ENCODE measurements at regions not wholly inside any gene's neighbourhood (a gene's known extent, or its start where the extent isn't known, plus 50 kb on each side); places are given as distances from the start of the nearest gene placed in this dataset.

GRCh38 chr11:42301777-42302176 lies 842.3 kb upstream of the LRRC4C start:
- Mint-ChIP-seq H3K4me3 (no peak overlapping the region), H3K36me3 (ENCODE audit: low read depth) (no peaks in the 10 kb centered on the region), H3K4me1 (no peaks in the 10 kb centered on the region), H3K9me3 (peaks cover 19% of the 10 kb centered on the region), H3K27ac (no peak overlapping the region), H3K27me3 (no peaks in the 10 kb centered on the region)
- DNase-seq (no peak), ATAC-seq (no peak)

- no peak overlapping the region for H3K27ac Mint-ChIP-seq
- no peaks in the 10 kb centered on the region for H3K27me3 Mint-ChIP-seq
- H3K9me3 Mint-ChIP-seq = peaks cover 27% of the 10 kb centered on the region
- H3K4me1 Mint-ChIP-seq = no peaks in the 10 kb centered on the region
- H3K4me3 Mint-ChIP-seq = no peak overlapping the region
- ATAC-seq (no peak), DNase-seq (no peak)
- no peaks in the 10 kb centered on the region for H3K36me3 Mint-ChIP-seq (ENCODE audit: low read depth)
Observed at GRCh38 chr11:42311514-42311913, 852.1 kb upstream of the LRRC4C start.

- Mint-ChIP-seq H3K27ac (no peak overlapping the region), H3K4me3 (no peak overlapping the region), H3K36me3 (ENCODE audit: low read depth) (no peaks in the 10 kb centered on the region), H3K9me3 (peaks cover 26% of the 10 kb centered on the region), H3K27me3 (no peaks in the 10 kb centered on the region), H3K4me1 (no peaks in the 10 kb centered on the region)
- ATAC-seq (no peak), DNase-seq (no peak)
Observed at GRCh38 chr11:42311944-42312343, 852.5 kb upstream of the LRRC4C start.

- ATAC-seq (no peak), DNase-seq (no peak)
- Mint-ChIP-seq H3K9me3 (peaks cover 15% of the 10 kb centered on the region), H3K27ac (no peak overlapping the region), H3K4me3 (no peak overlapping the region), H3K27me3 (no peaks in the 10 kb centered on the region), H3K4me1 (no peaks in the 10 kb centered on the region), H3K36me3 (ENCODE audit: low read depth) (no peaks in the 10 kb centered on the region)
Observed at GRCh38 chr11:42315267-42315666, 855.8 kb upstream of the LRRC4C start.

GRCh38 chr11:42315846-42316245 lies 856.4 kb upstream of the LRRC4C start:
- Mint-ChIP-seq H3K36me3 (ENCODE audit: low read depth) (no peaks in the 10 kb centered on the region), H3K9me3 (peaks cover 18% of the 10 kb centered on the region), H3K27me3 (no peaks in the 10 kb centered on the region), H3K4me1 (no peaks in the 10 kb centered on the region), H3K27ac (no peak overlapping the region), H3K4me3 (no peak overlapping the region)
- DNase-seq = no peak
- ATAC-seq = no peak

DNA sequence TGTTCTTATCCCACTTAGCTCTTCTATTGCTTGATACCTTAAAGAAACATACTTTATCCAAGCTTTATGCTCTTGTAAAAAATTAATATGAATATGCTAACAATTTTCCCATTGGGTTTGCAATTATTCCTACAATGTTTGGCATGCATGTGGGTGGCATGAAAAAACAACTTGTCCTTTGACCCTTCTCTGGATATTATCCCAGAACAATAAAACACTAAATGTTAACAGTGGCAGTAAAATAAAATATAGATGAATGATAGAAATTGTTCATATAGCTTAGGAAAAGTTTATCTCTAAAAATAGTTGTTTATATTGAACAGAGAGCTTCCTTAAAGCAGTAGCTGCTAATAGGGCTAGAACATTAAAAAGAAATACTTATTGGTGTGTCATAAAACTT lies 860.5 kb upstream of the LRRC4C start:
- DNase-seq (no peak), ATAC-seq (no peak)
- H3K4me1 Mint-ChIP-seq = no peaks in the 10 kb centered on the region
- H3K27ac Mint-ChIP-seq = no peak overlapping the region
- H3K27me3 Mint-ChIP-seq = no peaks in the 10 kb centered on the region
- H3K9me3 Mint-ChIP-seq = peaks cover 13% of the 10 kb centered on the region
- H3K4me3 Mint-ChIP-seq = no peak overlapping the region
- H3K36me3 Mint-ChIP-seq (ENCODE audit: low read depth) = no peaks in the 10 kb centered on the region

- Mint-ChIP-seq H3K36me3 (ENCODE audit: low read depth) (no peaks in the 10 kb centered on the region), H3K27me3 (no peaks in the 10 kb centered on the region), H3K4me1 (no peaks in the 10 kb centered on the region), H3K9me3 (peaks cover 18% of the 10 kb centered on the region), H3K27ac (no peak overlapping the region), H3K4me3 (no peak overlapping the region)
- no peak for ATAC-seq
- DNase-seq = no peak
Observed at GRCh38 chr11:42329929-42330565, 870.6 kb upstream of the LRRC4C start.

DNA sequence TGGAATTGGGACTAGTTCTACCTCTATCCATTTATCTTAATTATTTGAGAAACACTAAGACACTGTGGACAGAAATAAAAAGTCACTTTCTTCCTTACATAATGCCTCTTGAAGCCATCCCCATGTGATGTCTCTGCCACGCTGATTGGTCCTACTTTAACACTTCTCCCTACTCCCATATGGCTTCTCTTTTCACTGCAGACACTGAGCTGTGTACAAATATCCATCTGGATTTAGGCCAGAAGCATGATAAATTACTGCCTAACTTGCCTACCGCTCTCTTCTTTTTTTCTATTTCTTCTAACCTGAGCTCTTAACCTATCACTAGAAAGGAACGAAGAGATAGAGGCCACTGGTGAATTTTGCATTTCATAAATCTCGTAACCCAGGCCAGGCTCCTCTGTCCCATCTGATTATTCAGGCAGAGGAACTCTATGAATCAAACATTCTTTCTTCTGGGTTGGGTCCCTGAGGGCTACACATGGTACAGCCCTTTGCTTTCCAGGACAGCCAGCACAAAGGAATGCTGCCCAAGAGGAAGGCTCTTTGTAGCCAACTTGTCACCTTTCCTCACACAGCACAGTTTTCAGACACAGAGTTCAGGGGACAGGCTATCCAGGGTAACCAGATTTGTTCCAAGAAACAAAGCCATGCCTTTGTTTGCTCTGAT lies 878.5 kb upstream of the LRRC4C start:
- no peaks in the 10 kb centered on the region for H3K4me1 Mint-ChIP-seq
- no peak overlapping the region for H3K27ac Mint-ChIP-seq
- no peaks in the 10 kb centered on the region for H3K36me3 Mint-ChIP-seq (ENCODE audit: low read depth)
- ATAC-seq = no peak
- no peak for DNase-seq
- H3K4me3 Mint-ChIP-seq = no peak overlapping the region
- no peaks in the 10 kb centered on the region for H3K27me3 Mint-ChIP-seq
- peaks cover 8% of the 10 kb centered on the region for H3K9me3 Mint-ChIP-seq

DNA sequence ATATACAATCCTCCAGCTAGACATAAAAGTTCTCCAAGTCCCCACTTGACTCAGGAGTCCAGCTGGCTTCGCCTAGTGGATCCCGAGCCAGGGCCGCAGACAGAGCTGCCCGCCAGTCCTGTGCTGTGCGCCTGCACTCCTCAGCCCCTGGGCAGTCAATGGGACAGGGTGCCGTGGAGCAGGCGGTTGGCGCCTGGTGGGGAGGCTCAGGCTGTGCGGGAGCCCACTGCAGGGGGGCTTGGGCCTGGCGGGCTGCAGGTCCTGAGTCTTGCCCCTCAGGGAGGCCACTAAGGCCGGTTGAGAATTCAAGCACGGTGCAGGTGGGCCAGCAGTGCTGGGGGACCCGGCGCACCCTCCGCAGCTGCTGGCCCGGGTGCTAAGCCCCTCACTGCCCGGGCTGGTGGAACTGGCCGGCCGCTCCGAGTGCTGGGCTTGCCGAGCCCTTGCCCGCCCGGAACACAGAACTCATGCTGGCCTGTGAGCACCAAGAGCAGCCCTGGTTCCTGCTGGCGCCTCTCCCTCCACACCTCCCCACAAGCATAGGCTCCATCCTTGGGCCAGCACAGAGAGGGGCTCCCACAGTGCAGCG lies 884.8 kb upstream of the LRRC4C start:
- Mint-ChIP-seq H3K27ac (no peak overlapping the region), H3K27me3 (no peaks in the 10 kb centered on the region), H3K4me3 (no peak overlapping the region), H3K4me1 (no peaks in the 10 kb centered on the region), H3K36me3 (ENCODE audit: low read depth) (no peaks in the 10 kb centered on the region), H3K9me3 (peaks cover under 1% of the 10 kb centered on the region)
- no peak for DNase-seq
- no peak for ATAC-seq

- no peaks in the 10 kb centered on the region for H3K36me3 Mint-ChIP-seq (ENCODE audit: low read depth)
- DNase-seq (no peak), ATAC-seq (no peak)
- H3K4me3 Mint-ChIP-seq = no peak overlapping the region
- H3K9me3 Mint-ChIP-seq = no peaks in the 10 kb centered on the region
- no peaks in the 10 kb centered on the region for H3K27me3 Mint-ChIP-seq
- H3K4me1 Mint-ChIP-seq = no peaks in the 10 kb centered on the region
- H3K27ac Mint-ChIP-seq = no peak overlapping the region
Observed at GRCh38 chr11:42345933-42346332, 886.5 kb upstream of the LRRC4C start.

DNA sequence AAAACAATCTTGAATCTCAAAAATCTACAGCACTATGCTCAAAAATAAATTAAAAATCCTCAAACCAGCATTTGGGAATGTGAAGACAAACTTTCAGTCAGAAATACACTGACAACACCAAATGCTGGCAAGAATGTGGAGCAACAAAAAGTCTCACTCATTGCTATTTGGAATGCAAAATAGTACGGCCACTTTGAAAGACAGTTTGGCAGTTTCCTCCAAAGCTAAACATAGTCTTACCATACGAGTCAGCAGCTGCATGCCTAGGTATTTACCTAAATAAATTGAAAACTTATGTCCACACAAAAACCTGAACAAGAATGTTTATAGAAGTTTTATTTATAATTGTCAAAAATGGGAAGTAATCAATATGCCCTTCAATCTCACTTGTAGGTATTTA lies 904.2 kb upstream of the LRRC4C start:
- Mint-ChIP-seq H3K4me3 (no peak overlapping the region), H3K27me3 (no peaks in the 10 kb centered on the region), H3K4me1 (no peaks in the 10 kb centered on the region), H3K36me3 (ENCODE audit: low read depth) (no peaks in the 10 kb centered on the region), H3K27ac (no peak overlapping the region), H3K9me3 (peaks cover 13% of the 10 kb centered on the region)
- DNase-seq (no peak), ATAC-seq (no peak)

DNA sequence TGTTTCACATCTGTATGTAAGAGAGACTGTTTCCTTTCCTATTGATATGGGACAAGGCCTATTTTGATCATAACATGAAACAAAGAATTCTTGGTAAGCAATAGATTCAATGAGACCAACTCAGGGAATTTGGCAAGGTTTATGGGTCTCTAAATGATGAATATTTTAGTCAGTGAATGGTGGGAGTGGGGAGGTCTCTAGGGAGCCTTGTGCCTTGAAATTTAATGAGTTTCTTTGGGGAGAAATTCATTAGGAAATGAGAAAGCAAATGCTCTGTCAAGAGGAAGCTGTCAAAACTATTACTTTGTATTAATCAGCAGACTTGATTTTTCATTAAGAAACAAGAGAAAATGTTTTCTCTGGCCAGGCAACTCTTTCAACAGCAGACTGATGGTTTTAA lies 921.7 kb upstream of the API5 start:
- DNase-seq (no peak), ATAC-seq (no peak)
- Mint-ChIP-seq H3K9me3 (peaks cover 16% of the 10 kb centered on the region), H3K36me3 (ENCODE audit: low read depth) (no peaks in the 10 kb centered on the region), H3K27me3 (no peaks in the 10 kb centered on the region), H3K4me1 (no peaks in the 10 kb centered on the region), H3K4me3 (no peak overlapping the region), H3K27ac (no peak overlapping the region)

- DNase-seq (no peak), ATAC-seq (no peak)
- Mint-ChIP-seq H3K4me3 (no peak overlapping the region), H3K9me3 (no peaks in the 10 kb centered on the region), H3K27ac (no peak overlapping the region), H3K4me1 (no peaks in the 10 kb centered on the region), H3K27me3 (no peaks in the 10 kb centered on the region), H3K36me3 (ENCODE audit: low read depth) (no peaks in the 10 kb centered on the region)
Observed at GRCh38 chr11:42397483-42397882, 914.3 kb upstream of the API5 start.

- no peaks in the 10 kb centered on the region for H3K36me3 Mint-ChIP-seq (ENCODE audit: low read depth)
- H3K27ac Mint-ChIP-seq = no peak overlapping the region
Observed at GRCh38 chr11:42407341-42407740, 904.5 kb upstream of the API5 start.

GRCh38 chr11:42410251-42410955 lies 901.4 kb upstream of the API5 start:
- ATAC-seq (no peak), DNase-seq (no peak)
- Mint-ChIP-seq H3K27me3 (no peaks in the 10 kb centered on the region), H3K9me3 (no peaks in the 10 kb centered on the region), H3K36me3 (ENCODE audit: low read depth) (no peaks in the 10 kb centered on the region), H3K27ac (no peak overlapping the region), H3K4me1 (no peaks in the 10 kb centered on the region), H3K4me3 (no peak overlapping the region)

More at GRCh38 chr11:42407341-42407740, 904.5 kb upstream of the API5 start:
- ATAC-seq (no peak), DNase-seq (no peak)
- H3K27me3 Mint-ChIP-seq = no peaks in the 10 kb centered on the region
- peaks cover 7% of the 10 kb centered on the region for H3K9me3 Mint-ChIP-seq
- no peak overlapping the region for H3K4me3 Mint-ChIP-seq
- H3K4me1 Mint-ChIP-seq = no peaks in the 10 kb centered on the region
